C1 segment of cervical spinal cord (tissue), 14 donors: ENCODE measurements at regions not wholly inside any gene's neighbourhood (a gene's known extent, or its start where the extent isn't known, plus 50 kb on each side); places are given as distances from the start of the nearest gene placed in this dataset.
"Not testable (repeated sequence)": the region's sequence is repeated elsewhere in the genome, so short reads cannot be mapped to it uniquely, and the experiment has no call there.

Source experiments
- DNase-seq, 14 donors: peaks; one replicate each; lab custom pipeline; 2025; lab: John Stamatoyannopoulos, UW

- no peak for DNase-seq
These were observed 97.0 kb downstream of the HMHB1 start for GRCh38 chr5:143908959-143909358.

DNA sequence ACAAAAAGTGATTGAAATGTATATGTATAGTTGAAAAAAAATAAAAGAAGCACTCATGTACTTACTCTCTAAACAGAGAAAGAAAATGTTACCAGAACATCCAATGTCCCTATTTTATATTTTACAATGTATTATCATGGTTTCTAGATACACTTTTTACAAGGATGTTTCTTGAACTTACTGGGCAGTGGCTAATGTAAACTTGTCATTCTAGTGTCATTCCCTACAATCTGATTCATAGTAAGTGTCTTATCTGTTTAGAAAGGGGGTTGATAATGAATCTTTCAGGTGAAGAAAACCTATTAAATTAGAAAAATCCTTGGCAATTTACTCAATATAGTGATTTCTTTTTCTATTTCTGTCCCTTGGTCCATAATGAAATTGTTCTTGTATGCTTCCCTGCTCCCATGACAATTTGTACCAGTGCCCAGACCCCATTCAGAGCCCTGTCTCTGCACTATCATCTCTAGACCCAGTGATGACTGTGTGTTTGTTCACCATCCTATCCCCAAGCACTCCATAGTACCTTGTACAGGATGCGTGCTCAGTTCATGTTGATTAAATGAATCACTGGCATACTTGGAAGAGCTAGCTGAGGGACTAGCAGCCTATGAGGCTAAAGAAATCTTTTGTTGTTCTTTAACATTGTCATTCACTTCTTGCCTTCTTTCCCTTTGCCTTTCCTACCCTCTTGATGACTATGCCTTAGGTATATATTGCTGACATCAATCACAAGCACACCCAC lies 101.2 kb downstream of the HMHB1 start:
- DNase-seq, result no peak

DNA sequence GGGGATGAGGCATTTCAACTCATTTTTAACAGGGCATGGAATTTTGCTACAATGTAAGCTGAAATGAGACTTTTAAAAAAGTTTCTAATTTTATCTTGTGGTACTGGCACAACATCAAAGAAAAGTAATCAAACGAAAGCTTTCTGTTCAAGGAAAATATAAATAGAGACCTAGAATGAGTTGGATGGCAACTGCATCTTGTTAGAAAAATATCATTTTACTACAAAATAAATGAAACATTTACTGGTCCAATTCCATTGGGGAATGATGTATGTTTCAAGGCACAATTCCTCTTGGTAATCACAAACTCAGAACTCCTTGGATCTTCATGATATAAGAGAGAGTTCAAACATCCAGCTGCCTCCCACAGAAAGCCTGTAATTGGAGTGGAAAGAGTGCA lies 102.8 kb downstream of the HMHB1 start:
- DNase-seq, result no peak

DNA sequence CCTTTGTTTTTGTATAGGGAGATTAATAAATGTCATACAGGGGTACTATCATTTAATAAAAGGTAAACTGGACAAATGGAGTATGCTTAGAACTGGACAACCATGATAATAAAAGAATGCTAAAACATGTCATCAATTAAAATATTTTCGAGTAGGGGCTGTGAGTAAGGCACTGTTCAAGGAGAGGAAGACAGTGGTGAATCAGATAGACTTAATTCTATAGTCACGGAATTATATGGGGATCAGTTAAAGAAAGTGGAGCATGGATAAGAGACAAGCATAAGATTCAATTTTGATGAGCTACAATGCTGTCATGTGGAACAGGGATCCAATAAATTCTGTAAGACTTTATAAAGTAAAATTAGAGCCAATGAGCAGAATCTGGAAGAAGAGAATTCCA lies 104.5 kb downstream of the HMHB1 start:
- DNase-seq, result no peak

- DNase-seq, result no peak
These were observed 107.0 kb downstream of the HMHB1 start for GRCh38 chr5:143918961-143919360.

- DNase-seq, result no peak
These were observed 108.8 kb downstream of the HMHB1 start for GRCh38 chr5:143920772-143921171.

DNA sequence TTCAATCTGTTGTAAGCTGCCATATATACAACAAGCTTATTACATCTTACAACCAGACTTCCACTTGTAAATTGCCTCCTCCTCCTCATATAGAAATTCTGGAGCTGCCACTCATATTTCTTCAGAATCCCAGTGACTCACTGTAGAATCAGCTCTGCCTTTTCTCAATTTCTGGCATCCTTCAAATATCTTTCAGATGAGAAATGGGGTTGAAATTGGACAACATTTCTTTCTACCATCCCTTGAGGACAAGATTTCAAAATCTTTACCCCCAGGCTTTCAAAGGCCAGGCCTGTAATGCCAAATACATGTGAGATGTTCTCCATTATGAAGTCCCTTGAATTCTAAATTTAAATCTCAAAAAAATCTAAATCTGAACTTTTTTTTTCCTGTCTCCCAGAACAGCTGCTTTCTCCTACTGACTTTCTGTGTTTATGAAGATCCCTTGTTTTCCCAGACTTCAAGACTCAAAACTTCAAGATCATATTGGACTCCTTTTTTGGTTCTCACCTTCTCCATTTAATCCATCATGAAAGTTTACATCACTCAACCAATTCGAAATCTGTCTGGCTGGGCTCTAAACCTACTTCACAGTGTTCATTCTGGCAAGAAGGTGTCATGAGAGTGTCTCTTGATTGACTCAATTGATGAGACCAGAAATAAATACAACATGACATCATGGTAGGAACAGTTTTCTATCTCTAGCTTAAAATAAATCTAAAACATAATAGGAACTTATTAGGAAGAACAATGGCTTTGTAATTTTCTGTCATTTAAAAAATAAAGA lies 109.8 kb downstream of the HMHB1 start:
- DNase-seq, result no peak

GRCh38 chr5:143922718-143923117 lies 110.8 kb downstream of the HMHB1 start:
- peak in 1 of 14 donors; percentile 3 for DNase-seq

DNA sequence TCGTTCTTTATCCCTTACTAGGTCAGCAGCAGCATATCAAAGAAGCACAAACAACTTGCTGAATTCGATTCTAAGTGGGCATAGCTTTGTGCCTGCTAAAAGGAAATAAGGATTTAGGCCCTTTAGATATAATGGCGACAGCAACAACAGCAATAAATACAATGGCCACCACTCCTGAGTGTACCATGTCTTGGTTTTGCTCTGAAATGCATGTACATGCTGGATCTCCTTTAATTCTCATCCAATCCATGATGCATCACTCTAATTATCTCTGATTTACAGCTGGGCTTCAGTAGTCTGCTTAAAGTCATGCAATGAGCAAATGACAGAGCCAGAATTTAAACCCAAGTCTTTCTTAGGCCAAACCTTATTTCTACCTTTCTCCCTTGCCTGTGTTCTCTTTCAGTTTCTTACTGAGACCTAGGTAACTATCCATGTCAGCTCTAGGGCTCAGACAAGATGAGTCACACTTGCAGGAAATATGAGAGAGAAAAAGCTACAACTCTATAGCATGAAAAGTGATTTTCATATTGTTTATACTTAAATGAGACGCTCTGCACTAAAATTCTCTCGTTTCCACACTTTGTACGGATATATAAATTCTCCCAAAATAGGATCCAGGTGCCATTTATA lies 111.8 kb downstream of the HMHB1 start:
- DNase-seq, result no peak

DNA sequence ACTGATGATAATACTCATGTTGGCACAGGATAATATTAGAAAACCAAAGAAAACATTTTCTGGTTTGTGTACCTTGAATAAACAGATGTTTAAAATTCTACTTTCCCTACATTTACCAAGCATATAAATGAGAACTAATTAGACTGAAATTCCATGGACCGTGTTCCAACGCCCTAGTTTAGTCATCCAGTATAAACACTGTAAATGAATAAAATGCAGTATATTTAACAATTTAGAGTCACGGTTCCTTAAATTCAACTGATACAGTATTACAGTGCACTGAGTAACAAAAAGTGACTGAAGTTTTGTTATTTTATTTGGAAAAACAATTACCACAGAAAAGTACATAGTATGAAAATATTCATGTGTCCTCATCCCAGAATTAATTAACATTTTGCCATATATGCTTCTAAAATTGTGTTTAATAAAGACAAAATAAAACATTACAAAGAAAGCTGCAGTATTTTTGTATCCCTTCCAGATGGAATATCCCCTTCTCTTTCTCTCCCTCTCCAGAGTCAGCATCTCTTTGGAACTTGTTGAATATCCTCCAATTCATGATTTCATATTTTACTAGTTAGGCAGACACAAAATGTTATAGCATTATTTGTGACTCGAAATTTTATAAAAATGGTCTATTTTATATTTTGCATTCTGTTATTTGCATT lies 112.5 kb downstream of the HMHB1 start:
- DNase-seq, result no peak

- DNase-seq, result not testable (repeated sequence)
These were observed 113.0 kb downstream of the HMHB1 start for GRCh38 chr5:143924979-143925325.

GRCh38 chr5:143929486-143929885 lies 117.5 kb downstream of the HMHB1 start:
- DNase-seq, result no peak

DNA sequence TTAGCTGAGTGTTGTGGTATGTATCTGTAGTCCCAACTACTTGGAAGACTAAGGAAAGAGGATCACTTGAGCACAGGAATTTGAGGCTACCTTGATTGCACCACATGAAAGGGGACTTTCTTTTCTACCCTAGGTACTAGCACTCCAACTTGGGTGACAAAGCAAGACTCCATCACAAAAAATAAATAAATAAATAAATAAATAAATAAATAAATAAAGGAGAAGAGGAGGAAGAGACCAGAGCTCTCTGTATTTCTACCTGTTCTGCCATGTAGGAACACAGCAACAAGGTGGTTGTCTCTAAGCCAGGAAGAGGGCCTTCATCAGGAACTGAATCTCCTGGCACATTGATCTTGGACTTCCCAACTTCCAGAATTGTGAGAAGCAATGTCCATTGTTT lies 118.6 kb downstream of the HMHB1 start:
- no peak for DNase-seq

DNA sequence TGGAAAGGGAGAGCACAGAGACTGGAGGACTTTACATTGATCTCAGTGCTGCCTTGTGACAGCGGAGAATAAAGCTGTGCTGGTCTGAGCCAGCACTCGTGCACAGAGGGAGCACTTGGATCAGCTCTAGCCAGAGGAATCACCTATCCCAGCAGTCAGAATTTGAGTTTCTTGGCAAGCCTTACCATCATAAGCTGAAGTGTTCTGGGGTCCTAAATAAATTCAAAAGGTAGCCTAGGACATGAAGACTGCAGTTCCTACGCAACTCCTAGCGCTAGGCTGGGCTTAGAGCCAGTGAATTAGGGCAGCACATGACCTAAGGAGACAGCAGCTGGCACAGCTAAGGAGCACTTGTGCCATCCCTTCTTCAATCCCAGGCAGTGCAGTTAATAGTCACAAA lies 119.5 kb downstream of the HMHB1 start:
- DNase-seq, result peak in 10 of 14 donors; percentile 3 to 67 (median 29)

GRCh38 chr5:143931986-143932385 lies 120.0 kb downstream of the HMHB1 start:
- peak in 2 of 14 donors; percentile 31 to 49 for DNase-seq

DNA sequence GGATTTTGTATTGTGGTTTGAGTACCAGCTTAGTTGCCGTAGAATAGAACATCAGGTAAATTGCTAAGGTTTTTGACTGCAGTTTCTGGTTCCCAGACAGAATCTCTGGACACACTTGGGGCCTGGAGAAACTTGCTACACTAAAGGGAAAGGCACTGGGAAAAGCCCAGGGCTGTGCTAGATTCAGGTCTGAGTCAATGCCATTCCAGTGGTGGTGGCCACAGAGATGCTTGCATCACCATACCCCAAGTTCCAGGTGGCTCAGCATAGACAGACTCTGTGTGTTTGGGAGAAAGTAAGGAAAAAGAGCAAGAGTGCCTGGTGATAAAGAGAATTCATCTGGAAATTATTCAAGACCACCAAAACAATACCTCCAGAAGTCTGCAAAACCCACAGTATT lies 120.6 kb downstream of the HMHB1 start:
- no peak for DNase-seq

GRCh38 chr5:143933451-143933850 lies 121.5 kb downstream of the HMHB1 start:
- no peak for DNase-seq

GRCh38 chr5:143934821-143935220 lies 122.9 kb downstream of the HMHB1 start:
- no peak for DNase-seq

GRCh38 chr5:143938230-143938629 lies 126.3 kb downstream of the HMHB1 start:
- no peak for DNase-seq

DNA sequence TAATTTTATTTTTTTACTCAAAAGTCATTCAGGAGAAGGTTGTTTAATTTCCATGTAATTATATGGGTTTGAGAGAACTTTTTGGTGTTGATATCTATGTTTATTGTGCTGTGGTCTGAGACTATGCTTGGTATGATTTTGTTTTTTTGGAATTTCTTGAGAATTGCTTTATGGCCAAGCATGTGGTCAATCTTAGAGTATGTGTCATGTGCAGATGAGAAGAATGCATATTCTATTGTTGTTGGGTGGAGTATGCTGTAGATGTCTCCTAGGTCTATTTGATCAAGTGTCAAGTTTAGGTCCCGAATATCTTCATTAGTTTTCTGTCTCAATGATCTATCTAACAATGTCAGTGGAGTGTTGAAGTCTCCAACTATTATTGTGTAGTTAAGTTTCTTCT lies 134.9 kb downstream of the HMHB1 start:
- no peak for DNase-seq

DNA sequence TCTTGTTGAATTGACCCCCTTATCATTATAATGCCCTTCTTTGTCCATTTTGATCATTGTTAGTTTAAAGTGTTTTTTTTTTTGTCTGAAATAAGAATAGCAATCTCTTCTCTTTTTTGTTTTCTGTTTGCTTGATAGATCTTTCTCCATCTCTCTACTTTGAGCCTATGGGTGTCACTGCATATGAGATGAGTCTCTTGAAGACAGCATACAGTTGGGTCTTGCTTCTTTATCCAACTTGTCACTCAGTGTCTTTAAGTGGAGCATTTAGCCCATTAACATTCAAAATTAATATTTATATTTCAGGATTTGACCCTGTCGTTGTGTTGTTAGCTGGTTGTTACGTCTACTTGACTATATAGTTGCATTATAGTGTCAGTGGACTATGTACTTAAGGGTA lies 135.4 kb downstream of the HMHB1 start:
- no peak for DNase-seq

- DNase-seq, result no peak
These were observed 140.8 kb downstream of the HMHB1 start for GRCh38 chr5:143952809-143953208.
